Fibroblast of villous mesenchyme (primary cell): ENCODE measurements at regions not wholly inside any gene's neighbourhood (a gene's known extent, or its start where the extent isn't known, plus 50 kb on each side); places are given as distances from the start of the nearest gene placed in this dataset.

ENCODE experiments used
- DNase-seq: peaks from one replicate; pipeline ENCODE4 v3.0.0-alpha.2; 2010; ENCODE audit warnings: low read depth
- H3K4me3 ChIP-seq: 2 replicates; pipeline ENCODE4 v1.5.1; 2011; ENCODE audit warnings: low read depth, mild to moderate bottlenecking, low read length
- CTCF ChIP-seq: IDR thresholded peaks from 2 replicates; pipeline ENCODE4 v1.5.1; 2012; ENCODE audit warnings: low read depth, mild to moderate bottlenecking, low read length; ENCODE audit not compliant: insufficient read depth

DNA sequence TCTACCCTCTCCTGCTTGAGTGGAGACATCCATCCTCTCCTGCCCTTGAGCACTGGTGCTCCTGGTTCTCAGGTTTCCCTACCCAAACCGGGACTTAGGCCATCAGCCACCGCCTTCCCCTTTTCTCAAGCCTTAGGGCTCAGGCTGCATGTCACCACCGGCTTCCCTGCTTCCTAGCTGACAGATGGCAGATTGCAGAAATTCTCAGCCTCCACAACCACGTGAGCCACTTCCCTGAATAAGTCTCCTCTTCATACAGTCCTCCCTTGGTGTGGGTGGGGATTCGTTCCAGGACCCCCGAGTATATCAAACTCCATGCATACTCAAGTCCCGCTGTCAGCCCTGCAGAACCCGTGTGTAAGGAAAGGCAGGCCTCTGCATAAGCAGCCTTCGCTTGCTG, 203.5 kb upstream of the ZNF32 start:
- no peak for DNase-seq
- H3K4me3 ChIP-seq = no peak overlapping the region
- no peak for TF ChIP-seq CTCF

GRCh38 chr10:43851030-43851429, 202.3 kb upstream of the ZNF32 start:
- TF ChIP-seq CTCF = no peak
- no peak for DNase-seq
- H3K4me3 ChIP-seq = no peak overlapping the region

- no peak for TF ChIP-seq CTCF
- no peak overlapping the region for H3K4me3 ChIP-seq
- DNase-seq = no peak
Measured at GRCh38 chr10:43849551-43849950, 200.9 kb upstream of the ZNF32 start.

DNA sequence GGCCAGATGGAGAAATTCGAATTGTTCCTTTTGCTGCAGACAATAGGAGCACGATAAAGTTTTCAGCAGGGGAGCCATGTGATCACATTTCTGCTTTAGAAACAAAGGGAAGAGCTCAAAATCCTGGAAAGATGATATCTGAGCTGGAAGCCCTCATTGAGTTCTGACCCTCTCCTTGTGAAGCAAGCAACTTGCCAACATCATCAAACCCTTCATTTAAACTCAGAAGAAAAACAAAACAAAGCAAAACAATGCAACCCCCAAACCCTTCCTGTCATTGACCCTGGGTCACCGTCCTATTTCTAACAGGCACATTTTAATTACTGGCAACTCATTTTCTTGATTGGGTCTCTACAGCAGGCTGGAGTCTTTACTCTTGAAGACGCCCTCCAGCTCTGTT, 198.3 kb upstream of the ZNF32 start:
- H3K4me3 ChIP-seq = no peak overlapping the region
- DNase-seq = no peak
- TF ChIP-seq CTCF = no peak

- no peak overlapping the region for H3K4me3 ChIP-seq
- no peak for TF ChIP-seq CTCF
- DNase-seq = peak; percentile 54
Measured at GRCh38 chr10:43846187-43846680, 197.6 kb upstream of the ZNF32 start.

- TF ChIP-seq CTCF = no peak
- no peak for DNase-seq
- H3K4me3 ChIP-seq = no peak overlapping the region
Measured at GRCh38 chr10:43845121-43845520, 196.4 kb upstream of the ZNF32 start.

- TF ChIP-seq CTCF = no peak
- no peak for DNase-seq
Measured at GRCh38 chr10:43844221-43844620, 195.5 kb upstream of the ZNF32 start.

More at GRCh38 chr10:43844221-43844620, 195.5 kb upstream of the ZNF32 start:
- H3K4me3 ChIP-seq = no peak overlapping the region
